ENCODE measurements at regions not wholly inside any gene's neighbourhood (a gene's known extent, or its start where the extent isn't known, plus 50 kb on each side); places are given as distances from the start of the nearest gene placed in this dataset.

DNA sequence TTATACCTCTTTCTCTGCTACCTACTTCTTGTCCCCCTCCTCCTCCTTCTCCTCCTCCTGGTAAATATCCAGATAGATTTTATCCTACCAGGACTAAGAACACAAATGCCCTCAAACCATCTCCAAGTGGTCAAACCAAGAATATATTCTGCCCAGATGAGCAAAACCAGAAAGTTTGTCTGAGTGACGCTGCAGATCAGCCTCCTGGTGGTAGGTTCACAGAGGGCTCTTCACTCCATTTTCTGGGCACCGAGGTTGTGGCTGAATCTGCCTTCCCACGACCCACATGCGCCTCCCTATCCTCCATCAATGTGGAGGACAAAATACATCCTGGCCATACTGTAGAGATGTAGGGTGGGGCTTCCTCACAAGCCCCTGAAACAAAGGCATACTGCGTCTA, 543.6 kb downstream of the MN1 start:
- no peak for TF ChIP-seq EZH2 (IDR thresholded peaks at IDR 0.05; ENCODE audit: borderline replicate concordance, low read length)
- TF ChIP-seq, protein P1, sequence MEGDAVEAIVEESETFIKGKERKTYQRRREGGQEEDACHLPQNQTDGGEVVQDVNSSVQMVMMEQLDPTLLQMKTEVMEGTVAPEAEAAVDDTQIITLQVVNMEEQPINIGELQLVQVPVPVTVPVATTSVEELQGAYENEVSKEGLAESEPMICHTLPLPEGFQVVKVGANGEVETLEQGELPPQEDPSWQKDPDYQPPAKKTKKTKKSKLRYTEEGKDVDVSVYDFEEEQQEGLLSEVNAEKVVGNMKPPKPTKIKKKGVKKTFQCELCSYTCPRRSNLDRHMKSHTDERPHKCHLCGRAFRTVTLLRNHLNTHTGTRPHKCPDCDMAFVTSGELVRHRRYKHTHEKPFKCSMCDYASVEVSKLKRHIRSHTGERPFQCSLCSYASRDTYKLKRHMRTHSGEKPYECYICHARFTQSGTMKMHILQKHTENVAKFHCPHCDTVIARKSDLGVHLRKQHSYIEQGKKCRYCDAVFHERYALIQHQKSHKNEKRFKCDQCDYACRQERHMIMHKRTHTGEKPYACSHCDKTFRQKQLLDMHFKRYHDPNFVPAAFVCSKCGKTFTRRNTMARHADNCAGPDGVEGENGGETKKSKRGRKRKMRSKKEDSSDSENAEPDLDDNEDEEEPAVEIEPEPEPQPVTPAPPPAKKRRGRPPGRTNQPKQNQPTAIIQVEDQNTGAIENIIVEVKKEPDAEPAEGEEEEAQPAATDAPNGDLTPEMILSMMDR (IDR thresholded peaks at IDR 0.05; ENCODE audit: low read length) = no peak

Data from OCI-LY1 (cell line).